Medulla oblongata (tissue), 1 donor: ENCODE measurements at regions not wholly inside any gene's neighbourhood (a gene's known extent, or its start where the extent isn't known, plus 50 kb on each side); places are given as distances from the start of the nearest gene placed in this dataset.

Source experiments
- DNase-seq: peaks from one replicate; pipeline ENCODE4 v3.0.0-alpha.2; 2015; ENCODE audit errors: extremely low spot score

DNA sequence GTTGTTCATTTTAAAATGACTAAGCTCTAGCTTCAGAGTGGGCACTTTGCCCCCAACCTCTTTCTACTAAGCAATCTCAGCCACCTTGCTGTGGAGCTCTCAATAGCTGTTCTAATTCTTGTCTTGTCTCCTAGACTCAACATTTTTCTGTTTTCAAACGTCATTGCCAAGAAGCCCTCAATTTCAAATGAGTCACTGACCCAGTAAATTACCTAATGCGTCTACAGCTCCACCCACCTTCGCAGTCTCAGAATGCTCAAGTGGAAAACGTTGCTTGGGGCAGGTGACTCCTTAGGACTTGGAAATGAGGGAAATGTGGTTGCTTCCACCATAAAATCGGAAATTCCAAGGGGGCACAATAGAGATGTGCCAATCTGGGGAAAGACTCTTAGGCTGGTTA lies 59.0 kb downstream of the ING2 start:
- DNase-seq = peak; percentile 30

DNA sequence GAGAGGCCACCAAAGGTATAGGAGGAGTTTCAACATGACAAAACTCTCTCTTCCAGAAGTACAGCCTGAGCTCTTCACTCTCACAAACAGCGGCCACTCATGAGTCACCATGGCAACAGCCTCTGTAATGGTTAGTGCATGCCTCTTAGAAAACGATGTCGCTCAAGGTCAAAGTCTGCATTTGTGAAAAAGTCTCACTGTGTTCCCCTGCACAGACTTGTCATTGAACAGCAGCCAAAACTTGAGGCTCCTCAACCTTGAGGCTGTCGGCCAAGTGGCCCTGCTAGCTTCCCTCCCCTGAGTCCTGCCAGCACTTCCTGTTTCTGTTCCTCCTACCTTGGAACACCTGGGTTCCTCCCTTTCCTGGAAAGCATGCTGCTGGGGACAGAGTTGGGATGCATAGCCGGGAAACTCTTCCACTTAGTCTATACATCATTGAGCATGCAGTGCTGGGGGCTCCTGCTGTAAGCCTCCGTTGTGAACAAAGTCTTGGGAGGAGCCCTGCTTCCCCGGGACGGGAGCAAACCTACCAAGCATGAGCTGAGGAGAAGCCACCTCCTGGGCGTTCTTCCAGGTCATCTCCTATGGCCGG lies 66.6 kb downstream of the ING2 start:
- DNase-seq = peak; percentile 14

DNA sequence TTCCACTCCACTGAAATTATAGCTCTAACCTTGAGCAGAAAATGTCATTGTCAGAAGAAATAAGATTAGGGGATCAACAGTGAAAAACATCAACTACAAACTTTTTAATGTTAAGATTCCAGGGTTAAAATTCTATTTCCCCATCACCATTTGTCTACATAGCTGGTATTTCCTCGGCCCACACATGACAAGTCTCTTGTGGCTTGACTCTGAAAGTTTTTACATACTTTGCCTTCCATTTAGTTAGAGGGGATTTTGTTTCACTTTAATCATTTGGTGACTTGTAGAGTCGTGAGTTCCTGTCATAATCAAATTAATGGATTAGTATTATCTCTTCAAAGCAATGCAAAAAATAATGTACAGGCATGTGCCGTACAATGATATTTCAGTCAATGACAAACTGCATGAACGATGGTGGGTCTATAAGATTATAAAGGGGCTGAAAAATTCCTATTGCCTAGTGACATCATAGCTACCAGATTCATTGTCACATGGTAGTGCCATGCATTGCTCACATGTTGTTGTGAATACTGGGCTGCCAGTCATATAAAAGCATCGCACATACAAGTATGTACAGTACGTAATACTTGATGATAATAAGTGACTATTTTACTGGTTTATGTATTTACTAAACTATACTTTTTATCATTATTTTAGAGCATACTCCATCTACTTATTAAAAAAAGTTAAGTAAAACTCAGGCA lies 72.0 kb downstream of the ING2 start:
- no peak for DNase-seq

DNA sequence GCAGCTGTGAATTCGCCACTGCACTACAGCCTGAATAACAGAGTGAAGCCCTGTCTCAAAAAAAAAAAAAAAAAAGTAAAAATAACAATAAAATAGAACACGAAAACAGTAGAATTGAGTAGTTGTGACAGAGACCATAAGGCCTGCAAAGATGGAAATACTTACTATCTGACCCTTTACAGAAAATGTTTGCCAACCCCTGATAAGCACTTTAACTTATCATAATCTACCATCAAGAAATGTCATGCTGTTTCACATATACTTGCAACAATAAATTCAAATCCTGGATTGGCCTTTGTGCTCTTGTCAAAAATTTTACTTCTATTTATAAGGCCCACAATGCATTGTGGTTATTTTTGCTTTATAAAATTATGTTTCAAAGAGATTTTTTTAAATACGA lies 75.5 kb downstream of the ING2 start:
- DNase-seq = no peak

DNA sequence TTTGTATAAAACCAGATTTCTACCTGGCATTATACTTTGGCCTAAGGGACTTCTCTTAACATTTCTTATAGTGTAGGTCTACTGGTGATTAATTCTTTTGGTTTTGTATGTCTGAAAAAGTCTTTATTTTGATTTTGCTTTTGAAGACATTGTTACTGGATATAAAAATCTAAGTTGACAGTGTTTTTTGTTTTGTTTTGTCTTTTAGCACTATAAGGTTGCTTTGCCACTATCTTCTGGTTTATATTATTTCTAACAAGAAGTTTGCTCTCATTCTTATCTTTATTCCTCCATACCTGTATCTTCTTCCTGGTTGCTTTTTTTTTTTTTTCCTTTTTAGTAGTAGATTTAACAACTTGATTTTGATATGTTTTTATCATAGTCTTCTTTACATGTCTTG lies 76.0 kb downstream of the ING2 start:
- DNase-seq = no peak

DNA sequence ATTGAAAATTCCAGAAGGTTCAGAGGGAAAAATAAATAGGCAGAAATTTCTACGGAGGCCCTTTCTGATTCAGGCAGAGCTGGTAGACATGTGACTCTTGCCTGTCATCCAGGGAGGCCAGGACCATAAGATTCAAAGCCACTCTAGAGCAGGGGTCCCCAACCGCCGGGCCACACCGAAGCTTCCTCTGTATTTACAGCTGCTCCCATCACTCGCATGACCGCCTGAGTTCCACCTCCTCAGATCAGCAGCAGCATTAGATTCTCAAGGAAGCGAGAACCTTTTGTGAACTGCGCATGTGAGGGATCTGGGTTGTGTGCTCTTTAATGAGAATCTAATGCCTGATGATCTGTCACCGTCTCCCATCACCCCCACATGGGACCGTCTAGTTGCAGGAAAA lies 72.2 kb downstream of the RWDD4 start:
- DNase-seq = no peak

DNA sequence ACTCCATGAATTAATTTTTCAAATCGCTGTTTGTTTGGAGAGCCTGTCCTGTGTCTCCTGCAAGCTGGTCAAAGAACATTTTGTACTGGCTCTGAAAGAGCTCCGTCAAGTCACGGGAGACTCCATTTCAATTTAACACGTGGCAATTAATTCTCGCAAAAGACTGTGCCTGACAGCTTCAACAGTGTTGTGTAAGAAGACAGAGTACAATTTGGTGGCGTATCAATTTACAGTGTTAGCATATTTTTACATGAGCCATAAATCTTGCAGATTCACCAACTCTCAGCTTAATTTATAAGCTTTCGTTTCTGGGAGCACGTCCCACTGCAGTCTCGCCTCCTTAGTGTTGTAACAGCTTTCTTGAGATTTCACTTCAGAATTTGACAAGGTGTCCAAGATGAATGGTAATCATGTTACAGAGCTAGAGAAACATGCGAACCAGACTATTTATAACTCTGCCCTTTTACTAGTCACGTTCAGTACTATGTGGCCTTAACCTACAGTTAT lies 70.8 kb downstream of the RWDD4 start:
- peak; percentile 35 for DNase-seq

DNA sequence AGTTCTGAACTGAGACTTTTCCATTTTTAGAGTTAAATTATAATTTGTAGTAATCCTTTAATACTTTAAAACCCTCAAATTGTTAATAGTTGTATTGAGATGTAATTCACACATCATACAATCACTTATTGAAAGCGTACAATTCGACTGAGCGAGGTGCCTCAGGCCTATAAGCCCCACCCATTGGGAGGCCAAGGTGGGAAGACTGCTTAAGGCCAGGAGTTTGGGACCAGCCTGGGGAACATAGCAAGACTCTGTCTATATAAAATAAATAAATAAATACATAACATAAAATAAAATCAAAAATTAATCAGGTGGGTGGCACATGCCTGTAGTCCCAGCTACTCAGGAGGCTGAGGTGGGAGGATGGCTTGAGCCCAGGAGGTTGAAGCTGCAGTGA lies 70.3 kb downstream of the RWDD4 start:
- DNase-seq = no peak

DNA sequence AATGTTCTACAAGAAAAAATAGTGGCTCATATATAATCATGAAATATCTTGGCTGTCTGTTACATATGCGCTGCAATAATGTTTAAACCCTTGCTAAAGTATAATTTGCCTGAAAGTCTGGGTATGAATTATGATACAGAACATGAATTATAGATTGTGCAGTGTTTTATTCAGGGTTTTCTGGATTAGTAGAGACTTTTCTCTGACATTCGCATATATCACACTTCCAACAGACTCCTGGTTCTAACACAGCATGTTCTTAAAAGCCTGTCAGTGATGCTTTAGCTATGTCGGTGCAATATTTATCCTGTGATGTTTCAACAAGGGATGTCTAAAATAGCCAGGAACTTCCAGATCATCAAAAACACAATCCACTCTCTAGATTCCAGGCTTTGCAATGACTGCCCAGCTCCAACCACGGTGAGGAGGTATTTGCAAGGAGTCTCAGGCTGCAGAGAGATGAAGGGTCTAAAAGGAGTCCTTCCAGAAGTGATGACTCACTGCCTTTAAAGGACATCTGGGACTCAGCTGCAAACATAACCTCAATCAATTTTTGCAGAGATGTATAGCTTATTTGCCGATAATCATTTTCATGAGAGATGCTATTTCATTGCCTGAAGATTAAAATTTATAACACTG lies 69.4 kb downstream of the RWDD4 start:
- DNase-seq = no peak
